ENCODE measurements at regions not wholly inside any gene's neighbourhood (a gene's known extent, or its start where the extent isn't known, plus 50 kb on each side); places are given as distances from the start of the nearest gene placed in this dataset.

DNA sequence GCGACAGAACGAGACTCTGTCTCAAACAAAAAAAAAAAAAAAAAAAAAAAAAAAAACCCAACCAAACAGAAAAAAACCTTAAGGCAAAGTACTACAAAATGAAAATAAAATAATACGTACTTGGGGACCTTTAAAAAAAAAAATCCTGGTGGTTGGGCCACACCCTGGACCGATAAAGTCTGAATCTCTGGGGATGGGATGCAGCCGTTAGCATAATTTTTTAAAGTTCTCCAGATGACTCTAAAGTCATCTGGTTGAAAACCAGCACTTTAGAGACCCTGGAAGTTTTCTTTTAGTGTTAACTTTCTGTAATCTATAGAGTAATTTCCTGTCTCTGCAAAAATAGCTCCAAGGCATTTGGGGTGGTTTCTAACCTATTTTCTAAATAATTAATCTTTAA lies 142.9 kb upstream of the SALL4 start:
- TF ChIP-seq, protein P1, sequence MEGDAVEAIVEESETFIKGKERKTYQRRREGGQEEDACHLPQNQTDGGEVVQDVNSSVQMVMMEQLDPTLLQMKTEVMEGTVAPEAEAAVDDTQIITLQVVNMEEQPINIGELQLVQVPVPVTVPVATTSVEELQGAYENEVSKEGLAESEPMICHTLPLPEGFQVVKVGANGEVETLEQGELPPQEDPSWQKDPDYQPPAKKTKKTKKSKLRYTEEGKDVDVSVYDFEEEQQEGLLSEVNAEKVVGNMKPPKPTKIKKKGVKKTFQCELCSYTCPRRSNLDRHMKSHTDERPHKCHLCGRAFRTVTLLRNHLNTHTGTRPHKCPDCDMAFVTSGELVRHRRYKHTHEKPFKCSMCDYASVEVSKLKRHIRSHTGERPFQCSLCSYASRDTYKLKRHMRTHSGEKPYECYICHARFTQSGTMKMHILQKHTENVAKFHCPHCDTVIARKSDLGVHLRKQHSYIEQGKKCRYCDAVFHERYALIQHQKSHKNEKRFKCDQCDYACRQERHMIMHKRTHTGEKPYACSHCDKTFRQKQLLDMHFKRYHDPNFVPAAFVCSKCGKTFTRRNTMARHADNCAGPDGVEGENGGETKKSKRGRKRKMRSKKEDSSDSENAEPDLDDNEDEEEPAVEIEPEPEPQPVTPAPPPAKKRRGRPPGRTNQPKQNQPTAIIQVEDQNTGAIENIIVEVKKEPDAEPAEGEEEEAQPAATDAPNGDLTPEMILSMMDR (IDR thresholded peaks at IDR 0.05): no peak
- no peak for TF ChIP-seq ZFX (IDR thresholded peaks at IDR 0.05; ENCODE audit: borderline replicate concordance)

Measured in 22Rv1 (cell line).